ENCODE measurements at regions not wholly inside any gene's neighbourhood (a gene's known extent, or its start where the extent isn't known, plus 50 kb on each side); places are given as distances from the start of the nearest gene placed in this dataset.

- DNase-seq (ENCODE audit: extremely low spot score) = no peak
- ChIA-PET POLR2A (no interaction called here), CTCF (no interaction called here)
- TF ChIP-seq CTCF (IDR thresholded peaks at IDR 0.05; ENCODE audit: control extremely low read depth, extremely low read depth, low read depth, missing control alignments) = no peak
These were observed 1037.3 kb downstream of the DIAPH3 start for GRCh38 chr13:59126474-59126873.

- no peak for DNase-seq (ENCODE audit: extremely low spot score)
- POLR2A ChIA-PET = no interaction called here
These were observed 1029.8 kb downstream of the DIAPH3 start for GRCh38 chr13:59133903-59134302.

GRCh38 chr13:59144700-59145099, 1019.0 kb downstream of the DIAPH3 start:
- POLR2A ChIA-PET = no interaction called here

More at GRCh38 chr13:59133903-59134302, 1029.8 kb downstream of the DIAPH3 start:
- CTCF ChIA-PET = no interaction called here
- TF ChIP-seq CTCF (IDR thresholded peaks at IDR 0.05; ENCODE audit: control extremely low read depth, extremely low read depth, low read depth, missing control alignments) = no peak

GRCh38 chr13:59145381-59145780, 1018.3 kb downstream of the DIAPH3 start:
- POLR2A ChIA-PET = no interaction called here
- CTCF ChIA-PET = interaction anchor here (1.1 kb wide), 1 partner anchor 8 kb away, joined by 3 read pairs; no protein-coding TSS in a partner anchor
- no peak for TF ChIP-seq CTCF (IDR thresholded peaks at IDR 0.05; ENCODE audit: control extremely low read depth, extremely low read depth, low read depth, missing control alignments)
- DNase-seq (ENCODE audit: extremely low spot score) = no peak

More at GRCh38 chr13:59144700-59145099, 1019.0 kb downstream of the DIAPH3 start:
- CTCF ChIA-PET = no interaction called here
- no peak for TF ChIP-seq CTCF (IDR thresholded peaks at IDR 0.05; ENCODE audit: control extremely low read depth, extremely low read depth, low read depth, missing control alignments)
- DNase-seq (ENCODE audit: extremely low spot score) = no peak

- ChIA-PET CTCF (no interaction called here), POLR2A (no interaction called here)
- TF ChIP-seq CTCF (IDR thresholded peaks at IDR 0.05; ENCODE audit: control extremely low read depth, extremely low read depth, low read depth, missing control alignments) = no peak
- DNase-seq (ENCODE audit: extremely low spot score) = no peak
These were observed 1006.5 kb downstream of the DIAPH3 start for GRCh38 chr13:59157181-59157580.

GRCh38 chr13:59166174-59166573, 997.6 kb downstream of the DIAPH3 start:
- TF ChIP-seq CTCF (IDR thresholded peaks at IDR 0.05; ENCODE audit: control extremely low read depth, extremely low read depth, low read depth, missing control alignments) = no peak
- CTCF ChIA-PET = interaction anchor here (2.0 kb wide), 1 partner anchor 12 kb away, joined by 4 read pairs; no protein-coding TSS in a partner anchor
- POLR2A ChIA-PET = no interaction called here
- DNase-seq (ENCODE audit: extremely low spot score) = no peak

GRCh38 chr13:59172076-59172475, 991.7 kb downstream of the DIAPH3 start:
- ChIA-PET CTCF (interaction anchor here (0.9 kb wide), 1 partner anchor 1547 kb away, joined by 3 read pairs; no protein-coding TSS in a partner anchor), POLR2A (no interaction called here)
- no peak for TF ChIP-seq CTCF (IDR thresholded peaks at IDR 0.05; ENCODE audit: control extremely low read depth, extremely low read depth, low read depth, missing control alignments)
- no peak for DNase-seq (ENCODE audit: extremely low spot score)
